Epidermal melanocyte (primary cell): ENCODE measurements at regions not wholly inside any gene's neighbourhood (a gene's known extent, or its start where the extent isn't known, plus 50 kb on each side); places are given as distances from the start of the nearest gene placed in this dataset.

Experiments
- DNase-seq: peaks from one replicate; pipeline ENCODE4 v3.0.0; 2011; ENCODE audit warnings: low spot score; ENCODE audit not compliant: insufficient read length

DNA sequence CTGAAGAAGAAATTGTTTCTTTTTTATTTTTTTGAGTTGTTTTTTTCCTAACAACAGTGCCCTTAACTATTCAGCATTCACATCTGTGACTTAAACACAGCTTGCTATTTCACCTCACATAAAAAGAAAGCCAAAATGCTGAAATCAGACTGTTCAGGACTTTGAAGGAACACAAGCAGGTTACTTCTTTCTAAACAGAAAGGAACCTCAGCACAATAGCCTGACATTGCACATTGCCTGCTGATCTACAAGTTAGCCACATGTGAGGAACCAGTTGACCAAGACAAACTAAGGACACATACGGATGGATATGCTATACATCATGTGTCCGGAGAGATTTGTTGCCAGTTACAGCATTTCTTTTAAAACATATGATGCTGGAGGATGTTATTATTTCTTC lies 331.1 kb downstream of the FSIP2 start:
- no peak for DNase-seq

DNA sequence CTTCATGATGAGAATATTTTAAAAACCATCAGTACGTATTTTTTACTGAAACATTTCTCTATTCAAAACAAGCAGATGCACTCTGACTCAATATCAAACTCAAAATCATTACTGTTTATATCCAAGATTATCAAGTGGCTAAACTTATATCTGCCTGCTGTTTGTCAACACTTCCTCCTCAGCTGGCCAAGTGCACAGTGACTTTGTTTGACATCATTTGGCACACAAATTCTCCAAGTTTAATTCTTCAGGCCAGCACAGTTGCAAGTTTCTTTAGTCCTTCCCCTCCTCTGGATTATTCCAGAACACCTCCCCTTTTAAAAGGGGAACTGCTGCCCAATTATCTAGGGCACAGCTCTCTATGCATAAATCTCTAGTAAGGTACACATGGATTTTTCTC lies 346.6 kb downstream of the FSIP2 start:
- DNase-seq: no peak

DNA sequence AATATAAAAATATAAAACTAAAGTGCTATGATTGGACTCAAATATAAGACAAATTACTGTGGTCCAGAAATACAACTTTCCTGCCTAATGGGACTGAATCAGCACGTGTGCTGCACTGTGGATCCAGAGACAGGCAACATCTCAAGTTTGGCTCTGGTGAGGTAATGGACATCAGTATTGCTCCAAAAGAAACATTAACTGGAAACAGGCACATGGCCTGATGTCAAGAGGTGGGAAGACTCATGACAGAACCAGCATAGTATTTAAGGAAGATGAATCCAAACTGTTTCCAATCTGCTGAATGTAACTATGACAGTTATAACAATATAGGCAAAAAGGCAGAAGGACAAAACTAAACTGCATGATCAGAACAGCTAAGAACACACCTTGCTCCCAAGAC lies 354.6 kb downstream of the FSIP2 start:
- DNase-seq: no peak

DNA sequence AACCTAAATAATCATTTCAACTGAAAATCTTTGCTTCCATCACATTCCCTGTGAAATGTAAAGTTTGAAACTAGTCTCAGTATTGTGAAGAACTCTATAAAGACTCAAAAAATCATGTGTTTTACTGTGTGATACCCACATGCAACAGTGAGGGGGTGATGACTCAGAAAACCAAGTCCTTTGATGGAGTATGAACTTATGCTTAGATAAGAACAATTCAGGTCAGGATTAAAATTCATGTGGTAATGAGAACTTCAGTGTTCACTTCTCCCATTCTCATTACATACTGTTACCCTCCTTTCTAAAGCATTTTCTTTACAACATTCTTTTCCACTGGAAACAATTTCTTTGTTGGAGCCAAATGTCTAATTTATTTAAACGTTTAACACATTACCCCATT lies 360.2 kb downstream of the FSIP2 start:
- DNase-seq: no peak

DNA sequence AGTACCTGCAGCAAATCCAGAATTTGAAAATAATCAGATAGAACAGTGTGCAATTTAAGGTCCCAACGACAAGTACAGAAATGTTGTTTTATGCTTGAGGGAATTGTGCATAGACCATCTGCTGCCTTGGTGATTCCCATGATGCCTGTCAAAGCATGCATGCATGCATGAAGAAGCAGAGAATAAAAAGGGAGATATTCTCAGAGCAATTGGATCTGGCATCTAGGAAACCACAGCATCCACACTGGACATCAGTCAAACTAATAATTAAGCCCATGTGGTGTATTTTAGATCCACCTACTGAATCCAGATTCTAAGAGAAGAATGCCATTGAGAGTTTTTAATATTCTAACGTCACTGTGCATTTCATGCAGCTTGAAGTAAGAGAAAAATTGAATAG lies 361.2 kb downstream of the FSIP2 start:
- DNase-seq: no peak

DNA sequence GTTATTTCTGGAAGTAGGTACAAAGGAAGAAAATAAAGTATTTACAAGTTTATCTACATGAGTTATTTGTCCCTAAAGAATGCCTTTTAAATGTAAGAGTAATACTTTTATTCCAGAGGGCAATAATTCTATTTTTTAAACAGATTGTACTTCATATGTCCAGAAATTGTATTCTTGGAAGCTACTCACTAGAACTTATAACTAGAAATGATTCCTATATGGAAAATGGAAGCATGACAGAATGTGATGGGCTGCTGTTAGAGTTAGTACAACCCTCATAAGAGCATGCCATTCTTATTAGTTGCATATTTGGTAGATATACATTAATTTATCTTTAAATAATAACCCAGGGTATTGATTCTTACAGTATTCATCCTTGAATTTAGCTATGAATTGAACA lies 362.0 kb downstream of the FSIP2 start:
- no peak for DNase-seq

DNA sequence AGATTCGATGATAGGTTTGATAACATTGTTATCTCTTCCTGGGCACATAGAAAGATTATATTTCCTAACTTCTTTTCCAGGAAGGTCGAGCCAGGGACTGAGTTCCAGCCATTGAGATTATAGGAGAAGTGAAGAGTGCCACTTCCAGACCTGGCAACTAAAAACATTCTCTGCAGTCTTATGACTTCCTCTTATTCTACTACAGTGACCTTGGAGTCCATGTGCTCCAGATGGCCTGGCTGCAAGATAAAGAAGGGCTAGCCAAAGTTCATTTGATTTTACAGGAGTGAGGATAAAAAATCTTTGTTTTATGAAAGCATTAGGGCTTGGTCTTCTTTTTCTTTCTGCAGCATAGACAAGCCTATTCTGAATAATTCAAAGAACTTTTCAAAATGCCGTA lies 363.0 kb downstream of the FSIP2 start:
- DNase-seq: no peak

DNA sequence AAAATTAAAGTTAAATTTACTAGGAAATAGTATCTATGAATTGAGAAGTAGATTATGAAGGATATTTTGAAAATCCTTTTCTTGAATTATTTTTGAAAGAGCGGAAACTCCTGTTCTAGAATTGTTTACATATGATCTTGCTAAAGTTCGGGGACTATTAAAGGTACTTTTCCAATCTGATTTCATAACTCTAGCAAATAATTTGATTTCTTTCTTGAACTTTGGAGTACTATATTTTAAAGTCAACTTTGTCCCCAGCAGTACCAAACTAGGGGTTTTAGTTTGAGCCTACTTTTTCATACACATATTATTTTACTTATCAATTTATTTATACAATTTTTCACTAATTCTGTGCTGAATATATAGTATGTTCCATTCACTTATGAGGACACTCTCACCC lies 364.7 kb downstream of the FSIP2 start:
- DNase-seq: no peak

DNA sequence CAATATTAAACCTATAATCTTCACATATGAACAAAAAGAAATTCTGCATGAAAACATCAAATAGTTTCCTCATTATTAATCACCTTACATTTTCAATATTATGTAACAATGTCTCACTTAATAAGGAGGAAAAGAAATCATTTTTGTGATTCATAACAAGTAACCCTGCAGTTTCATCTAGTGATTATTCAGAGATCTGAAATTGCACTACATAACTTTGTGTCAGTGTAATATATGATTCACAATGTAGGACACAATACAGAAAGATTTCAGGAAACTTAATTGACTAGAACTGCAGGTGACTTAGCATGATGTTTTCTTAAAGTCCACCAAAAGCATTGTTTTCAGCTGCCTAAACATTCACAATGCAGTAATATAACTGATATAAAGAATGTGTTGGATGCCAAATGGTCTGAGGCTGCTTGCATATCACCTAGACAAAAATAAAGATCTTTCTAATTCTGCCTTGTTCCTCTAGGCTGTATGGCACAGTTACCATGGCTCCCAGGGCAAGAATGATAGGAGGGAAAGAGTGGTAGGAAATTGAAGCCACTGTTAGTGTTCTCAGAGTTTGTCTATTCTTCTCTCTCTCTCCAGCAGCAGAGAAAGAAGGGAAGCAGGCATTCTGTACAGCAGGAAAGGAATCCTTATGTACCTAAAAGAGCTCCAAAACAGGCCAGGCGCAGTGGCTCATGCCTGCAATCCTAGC lies 366.6 kb downstream of the FSIP2 start:
- DNase-seq: no peak

DNA sequence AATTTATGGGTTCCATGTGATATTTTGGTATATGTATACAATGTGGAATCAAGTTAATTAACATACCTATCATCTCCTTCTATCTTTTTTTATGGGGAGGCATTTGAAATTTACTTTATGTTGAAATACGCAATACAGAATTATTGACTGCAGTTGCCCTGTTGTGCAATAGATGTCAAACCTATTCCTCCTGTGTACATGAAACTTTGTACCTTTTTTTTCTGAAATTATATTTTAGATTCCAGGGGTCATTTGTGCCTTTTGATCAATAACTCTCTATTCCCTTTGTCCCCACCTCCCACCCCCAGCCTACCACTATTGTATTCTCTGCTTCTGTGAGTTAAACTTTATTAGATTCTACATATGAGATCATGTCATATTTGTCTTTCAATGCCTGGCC lies 369.9 kb downstream of the FSIP2 start:
- DNase-seq: no peak

DNA sequence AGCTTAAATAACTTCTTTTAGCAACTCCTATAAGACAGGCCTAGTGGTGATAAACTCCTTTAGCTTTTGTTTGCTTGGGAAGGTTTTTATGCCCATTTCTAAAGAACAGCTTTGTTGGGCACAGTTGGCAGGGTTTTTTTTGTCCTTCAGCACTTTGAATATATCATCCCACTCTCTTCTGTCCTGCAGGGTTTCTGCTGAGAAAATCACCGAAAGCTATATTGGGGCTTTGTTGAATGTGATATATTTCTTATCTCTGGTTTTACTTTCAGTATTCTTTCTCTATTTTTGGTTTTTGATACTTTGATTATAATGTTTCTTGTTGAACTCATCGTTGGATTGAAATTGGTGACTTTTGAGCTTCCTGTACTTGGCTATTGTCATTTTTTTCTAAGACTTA lies 372.8 kb upstream of the ZC3H15 start:
- DNase-seq: no peak

DNA sequence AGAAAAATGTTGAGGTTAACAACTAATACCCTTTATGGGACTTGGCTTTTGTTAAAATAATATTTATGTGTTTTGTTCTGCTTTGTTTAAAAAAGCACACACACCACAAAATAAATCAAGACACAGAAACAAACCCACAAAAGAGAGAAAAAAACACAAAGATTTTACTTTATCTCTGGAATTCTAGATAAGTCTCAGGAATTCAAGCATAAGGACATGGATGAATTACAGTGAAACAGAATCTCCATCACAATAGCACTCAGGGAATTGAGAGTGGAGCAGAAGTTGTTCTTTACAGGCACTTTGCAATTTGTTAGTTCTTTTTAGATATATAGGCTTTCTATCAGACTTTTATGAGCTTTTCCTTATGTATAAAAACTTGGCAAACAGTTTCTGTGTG lies 360.9 kb upstream of the ZC3H15 start:
- DNase-seq: no peak

DNA sequence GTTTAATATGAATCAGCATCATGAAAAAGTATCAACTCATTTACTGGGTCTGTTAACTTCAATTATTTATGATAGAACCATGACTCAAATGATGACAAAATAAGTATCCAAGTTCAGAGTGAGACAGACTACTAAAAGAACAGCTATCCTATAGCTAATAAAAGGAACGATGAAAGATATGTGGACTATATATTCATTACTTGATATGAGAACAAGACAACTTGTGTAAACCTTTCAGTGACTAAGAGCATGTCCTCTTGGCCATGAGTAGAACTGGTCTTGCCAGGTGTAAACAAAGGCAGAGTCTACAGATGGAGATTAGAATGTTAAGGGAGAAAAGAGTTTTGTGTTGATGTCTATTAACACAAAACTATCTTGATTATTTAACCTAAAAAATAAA lies 360.4 kb upstream of the ZC3H15 start:
- no peak for DNase-seq

DNA sequence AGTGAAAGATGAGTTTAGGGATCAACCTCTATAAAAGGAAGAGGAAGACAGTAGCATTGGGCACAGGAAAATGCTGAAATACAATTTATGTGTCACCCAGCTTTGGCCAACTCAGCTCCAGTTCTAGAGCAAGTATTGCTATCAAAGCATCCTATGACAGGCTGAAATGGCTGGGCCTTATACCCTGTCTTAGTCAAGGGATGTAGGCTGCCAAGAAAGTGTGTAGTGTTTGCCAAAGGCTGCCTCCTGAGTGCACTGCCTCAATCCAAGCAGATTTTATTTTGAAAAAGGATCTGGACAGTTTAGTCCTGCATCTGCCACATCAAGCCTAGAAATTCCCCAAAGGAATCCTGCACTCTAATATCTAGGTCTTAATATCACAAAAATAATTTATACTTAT lies 359.9 kb upstream of the ZC3H15 start:
- DNase-seq: no peak

DNA sequence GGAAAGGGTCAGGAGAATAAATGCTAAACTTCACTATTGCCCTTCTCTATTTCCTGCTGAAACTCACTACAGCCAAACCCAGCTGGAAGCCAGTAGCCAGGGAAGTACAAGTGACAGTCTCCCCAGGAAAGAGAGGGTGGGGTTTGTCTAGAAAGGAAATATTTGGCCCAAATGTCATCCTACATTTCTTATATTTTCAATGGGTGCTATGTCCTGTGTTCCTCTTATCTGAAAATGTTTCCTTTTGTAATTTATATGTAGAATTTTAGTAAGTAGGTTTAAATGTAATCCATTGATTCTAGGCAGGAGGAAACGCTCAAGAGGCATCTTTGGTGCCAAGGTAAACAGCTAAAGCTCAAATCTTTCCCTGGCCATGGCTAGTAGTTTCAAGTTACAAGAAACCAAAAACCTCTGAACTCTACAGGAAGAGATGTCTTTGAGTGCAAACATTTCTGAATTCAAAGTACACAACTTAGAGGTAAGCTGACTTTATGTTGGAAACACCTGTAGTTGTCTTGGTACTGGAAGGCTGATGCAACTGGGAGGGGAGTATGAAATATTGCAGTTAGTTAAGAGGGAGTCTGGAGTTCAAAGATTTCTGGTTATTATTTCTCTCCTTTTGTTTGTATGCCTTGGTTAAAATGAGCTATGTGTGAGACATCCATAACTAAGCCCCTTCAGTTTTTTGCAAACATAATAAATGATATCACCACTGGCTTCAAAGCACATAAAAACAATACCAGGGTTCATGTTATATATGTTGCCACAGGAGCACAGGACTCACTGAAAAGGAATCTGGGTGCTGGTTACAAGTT lies 356.1 kb upstream of the ZC3H15 start:
- DNase-seq: no peak

DNA sequence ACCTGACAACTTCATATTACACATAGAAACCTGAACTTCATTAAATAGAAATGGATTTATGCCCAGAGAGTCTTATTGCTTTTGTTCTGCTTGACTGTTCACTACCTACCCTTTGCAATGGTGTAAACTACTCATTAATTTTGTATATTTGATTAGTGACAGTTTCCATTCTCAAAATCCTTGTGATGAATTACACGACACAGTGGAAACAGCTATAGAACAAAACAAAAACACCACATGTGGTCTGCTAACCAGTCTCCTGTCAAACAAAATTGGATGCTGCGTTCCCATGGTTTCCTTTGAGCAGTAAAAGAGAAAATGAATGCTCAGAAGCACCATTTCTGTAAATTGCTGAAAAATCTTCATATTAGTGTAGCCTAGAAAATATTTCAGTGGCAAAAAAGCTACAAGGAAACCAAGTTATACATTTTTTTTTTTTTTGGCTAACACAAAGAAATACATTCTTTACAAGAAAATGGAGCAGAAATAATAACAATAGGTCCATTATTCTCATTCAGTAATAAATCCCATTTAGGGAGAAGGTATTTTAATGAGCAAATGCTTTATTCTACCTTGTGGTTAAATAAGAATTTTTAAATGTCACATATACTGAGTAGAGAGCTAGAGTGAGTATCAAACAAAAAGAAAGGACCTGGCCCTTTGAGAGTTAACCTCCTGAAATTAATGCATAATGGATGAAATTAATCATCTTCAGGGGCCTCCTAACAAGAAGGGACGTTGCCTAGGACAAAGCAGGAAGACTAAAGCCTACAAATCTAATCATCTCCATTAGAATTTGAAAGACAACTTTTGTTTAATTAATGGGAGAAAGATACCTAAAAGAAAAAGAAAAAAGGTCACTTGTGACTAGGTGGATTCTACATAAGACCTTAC lies 355.1 kb upstream of the ZC3H15 start:
- DNase-seq: no peak

DNA sequence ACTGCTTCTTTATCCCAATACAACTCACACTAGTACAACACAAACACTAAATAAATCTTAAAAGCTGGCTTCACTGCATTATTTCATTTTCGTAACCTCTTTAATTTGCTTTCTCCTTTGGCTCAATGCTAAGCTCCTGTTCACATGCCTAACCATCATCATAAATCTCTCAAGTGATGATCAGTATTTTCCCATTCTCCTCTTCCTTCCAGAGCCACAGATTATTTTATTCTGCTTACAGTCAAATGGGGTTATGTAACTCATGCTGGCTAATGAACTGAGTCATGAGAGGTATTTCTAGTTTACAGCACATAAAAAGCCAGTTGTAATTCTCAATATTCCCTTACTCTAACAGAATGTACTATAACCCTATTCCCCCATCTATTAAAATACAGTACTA lies 350.4 kb upstream of the ZC3H15 start:
- DNase-seq: no peak

DNA sequence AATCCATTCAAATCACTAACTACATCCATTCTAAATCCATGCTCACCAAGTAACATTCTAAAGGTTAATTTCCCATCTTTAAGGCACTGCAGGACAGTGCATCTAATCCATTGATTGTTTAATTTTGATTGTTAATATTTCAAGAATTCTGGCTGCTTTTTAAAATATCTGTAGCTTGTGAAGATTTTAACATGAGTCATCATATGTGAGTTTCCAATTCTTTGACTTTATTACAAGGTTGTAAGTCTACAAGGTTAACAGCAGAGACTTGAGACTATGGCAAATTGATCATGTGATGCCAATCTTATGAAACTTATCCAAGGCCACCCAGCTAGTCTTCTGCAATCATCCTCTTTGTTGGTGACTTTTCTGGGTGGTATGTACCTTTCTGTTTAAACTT lies 349.2 kb upstream of the ZC3H15 start:
- no peak for DNase-seq

DNA sequence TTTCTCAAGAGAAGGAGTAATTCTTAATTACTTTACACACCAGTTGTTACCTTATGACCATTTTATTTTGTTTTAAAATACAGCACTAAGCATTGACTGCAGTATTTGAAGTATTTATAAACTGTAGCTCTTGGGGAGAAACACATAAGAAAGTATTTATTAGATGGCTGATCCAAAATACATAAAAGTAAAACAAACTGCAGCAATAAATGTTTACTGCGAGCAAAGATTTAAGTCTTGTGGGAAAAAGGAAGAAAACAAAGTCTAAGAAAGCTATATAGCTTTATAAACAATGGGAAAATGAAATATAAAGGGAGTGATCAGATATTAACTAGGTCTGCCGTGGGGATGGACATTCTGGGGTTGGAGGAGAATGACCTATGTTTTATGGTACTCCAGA lies 347.2 kb upstream of the ZC3H15 start:
- DNase-seq: no peak

DNA sequence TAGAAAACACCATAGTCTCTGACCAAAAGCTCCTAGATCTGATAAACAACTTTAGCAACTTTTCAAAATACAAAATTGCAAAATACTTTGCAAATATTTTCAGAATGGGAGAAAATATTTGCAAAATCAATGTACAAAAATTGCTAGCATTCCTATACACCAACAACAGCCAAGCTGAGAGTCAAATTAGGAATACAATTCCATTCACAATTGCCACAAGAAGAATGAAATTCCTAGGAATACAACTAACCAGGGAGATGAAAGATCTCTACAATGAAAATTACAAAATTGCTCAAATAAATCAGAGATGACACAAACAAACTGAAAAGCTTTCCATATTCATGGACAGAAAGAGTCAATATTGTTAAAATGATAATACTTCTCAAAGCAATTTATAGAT lies 327.0 kb upstream of the ZC3H15 start:
- no peak for DNase-seq

DNA sequence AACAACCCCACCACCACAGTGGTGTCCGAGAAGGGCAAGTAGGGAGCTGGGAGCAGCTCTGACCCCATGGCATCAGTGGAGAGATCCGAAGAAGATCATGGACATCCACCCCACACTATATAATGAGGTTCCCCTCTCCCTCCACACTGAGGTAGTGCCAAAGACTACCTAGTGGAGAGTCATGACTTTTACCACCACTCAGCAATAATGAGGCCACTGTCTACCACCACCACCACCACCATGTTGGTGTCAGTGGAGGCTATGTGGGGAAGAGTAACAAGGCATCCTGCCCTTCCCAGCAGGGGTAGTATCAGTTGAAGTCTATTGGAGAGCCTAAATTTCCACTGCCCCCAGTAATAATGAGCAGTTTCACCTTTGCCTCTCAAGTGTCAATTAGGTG lies 321.7 kb upstream of the ZC3H15 start:
- no peak for DNase-seq

DNA sequence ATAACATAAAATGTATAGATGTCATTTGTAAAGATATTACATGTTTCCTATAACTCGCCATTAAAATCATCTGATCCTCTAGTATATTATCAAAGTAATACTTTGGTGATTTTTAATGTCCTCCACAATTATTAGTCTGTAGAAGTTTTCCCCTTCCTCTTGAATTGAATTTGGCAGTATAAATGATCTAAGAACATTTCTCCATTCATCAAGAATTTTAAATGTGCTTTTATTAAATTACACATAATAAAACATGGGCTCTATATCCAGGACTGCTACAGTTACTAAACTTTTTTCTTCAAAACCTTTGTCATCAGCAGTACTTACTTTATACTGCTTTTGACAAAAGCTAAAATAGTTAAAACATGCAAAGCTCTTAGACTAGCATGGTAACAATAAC lies 315.4 kb upstream of the ZC3H15 start:
- DNase-seq: no peak
